Breast epithelium (tissue), 4 donors: ENCODE measurements at regions not wholly inside any gene's neighbourhood (a gene's known extent, or its start where the extent isn't known, plus 50 kb on each side); places are given as distances from the start of the nearest gene placed in this dataset.

Experiments
- DNase-seq, 2 donors: peaks; one replicate each; pipeline ENCODE4 v3.0.0-alpha.2; 2019; ENCODE audit warnings: low spot score in 2 of 2
- H3K27ac ChIP-seq, 2 donors: fragments of 200-600 bp; sonication (generic) in 1 of 2; one replicate each; pipeline ENCODE4 v1.5.1; 2016 to 2019; ENCODE audit warnings: mild to moderate bottlenecking in 1 of 2
- H3K27me3 ChIP-seq, 2 donors: fragments of 200-600 bp; sonication (generic) in 1 of 2; one replicate each; pipeline versions ENCODE4 v1.5.1 to v1.6.0; 2017 to 2019; ENCODE audit warnings: control low read depth in 1 of 2, mild to moderate bottlenecking in 1 of 2
- H3K36me3 ChIP-seq: fragments of 200-600 bp; one replicate; pipeline ENCODE4 v1.5.1; 2019
- H3K4me1 ChIP-seq, 2 donors: fragments of 200-600 bp; sonication (generic); one replicate each; pipeline ENCODE4 v1.5.1; 2016 to 2019; ENCODE audit warnings: control low read depth in 1 of 2
- H3K4me3 ChIP-seq, 3 donors: fragments of 200-600 bp; sonication (generic); 1 replicate in 2 of 3; 2 replicates in 1 of 3; pipeline ENCODE4 v1.5.1; 2016 to 2019; ENCODE audit warnings: mild to moderate bottlenecking in 3 of 3, moderate library complexity in 2 of 3
- H3K9me3 ChIP-seq, 2 donors: fragments of 200-600 bp; sonication (generic) in 1 of 2; one replicate each; pipeline ENCODE4 v1.5.1; 2016 to 2019; ENCODE audit warnings: control low read depth in 1 of 2
- CTCF ChIP-seq, 3 donors: fragments of 450-650 bp; IDR thresholded peaks; one replicate each; pipeline ENCODE4 v1.5.1; 2016 to 2017; ENCODE audit warnings: antibody characterized with exemption in 3 of 3, mild to moderate bottlenecking in 3 of 3, moderate library complexity in 3 of 3
- POLR2A ChIP-seq: fragments of 450-650 bp; IDR thresholded peaks from one replicate; pipeline ENCODE4 v1.6.1; 2016; ENCODE audit warnings: antibody characterized with exemption, mild to moderate bottlenecking, moderate library complexity
- POLR2AphosphoS5 ChIP-seq, 3 donors: sonication (generic); formaldehyde crosslinking; IDR thresholded peaks; one replicate each; pipeline ENCODE4 v1.6.1; 2017; ENCODE audit warnings: antibody characterized with exemption in 3 of 3
- intact Hi-C: fragments of 100-400 bp; cut with DNase I; formaldehyde crosslinking; loops from one replicate; pipeline ENCODE4 v1.15.1; 2023; ENCODE audit warnings: low total_unique reads

GRCh38 chr4:181189751-181190150, 1053.5 kb upstream of the TENM3 start:
- no peaks in the 10 kb centered on the region for H3K4me1 ChIP-seq
- TF ChIP-seq POLR2A (no peak), POLR2AphosphoS5 (IDR thresholded peaks at IDR 0.05) (no peak), CTCF (IDR thresholded peaks at IDR 0.05) (no peak)
- DNase-seq, result no peak
- H3K9me3 ChIP-seq, result peaks cover 5 to 12% of the 10 kb centered on the region in 2 donors
- no peaks in the 10 kb centered on the region for H3K27me3 ChIP-seq
- no peaks in the 10 kb centered on the region for H3K36me3 ChIP-seq
- no peak overlapping the region for H3K4me3 ChIP-seq
- H3K27ac ChIP-seq, result no peak overlapping the region
- intact Hi-C loops, result no loop called here

DNA sequence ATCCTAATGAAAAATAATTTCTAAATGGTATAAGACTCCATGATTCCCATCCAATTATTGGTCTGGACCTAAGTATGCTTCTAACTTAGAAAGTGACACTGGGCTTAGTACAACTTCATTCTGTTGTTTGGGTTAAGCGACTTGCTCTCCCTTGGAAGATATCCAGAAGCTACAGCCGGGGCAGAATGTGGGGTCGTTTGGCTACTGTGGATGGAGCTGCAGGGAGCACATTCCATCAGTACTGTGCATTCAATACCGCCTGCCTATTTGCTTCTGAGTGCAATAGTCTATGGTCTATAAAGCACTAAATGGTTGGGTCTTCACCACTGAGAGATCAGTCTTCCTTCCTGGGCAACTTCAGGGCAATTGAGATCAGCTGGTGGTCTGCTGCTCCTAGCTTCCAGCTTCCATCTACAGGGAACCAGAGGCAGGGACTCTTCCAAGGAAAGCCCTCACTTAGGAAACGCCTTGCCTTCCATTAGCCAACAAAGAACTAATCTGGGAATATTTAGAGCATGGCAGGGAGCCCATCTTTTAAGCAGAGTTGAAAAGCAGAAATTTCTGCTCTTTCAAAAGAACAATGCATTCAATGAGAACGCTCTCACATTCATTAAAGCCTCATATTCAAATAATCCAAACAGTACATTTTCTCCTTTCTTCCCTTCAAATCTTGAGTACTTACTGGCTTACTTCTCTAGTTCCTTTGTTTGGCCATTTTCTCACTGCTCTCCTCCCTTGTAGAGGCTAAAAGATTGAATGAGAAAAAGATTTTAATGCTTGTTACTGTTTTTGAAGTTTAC, 1049.9 kb upstream of the TENM3 start:
- intact Hi-C loops, result no loop called here
- no peak for DNase-seq
- H3K27me3 ChIP-seq, result no peaks in the 10 kb centered on the region
- TF ChIP-seq POLR2A, result no peak
- TF ChIP-seq CTCF (IDR thresholded peaks at IDR 0.05), result no peak
- TF ChIP-seq POLR2AphosphoS5 (IDR thresholded peaks at IDR 0.05), result no peak
- no peak overlapping the region for H3K4me3 ChIP-seq
- no peaks in the 10 kb centered on the region for H3K4me1 ChIP-seq
- no peaks in the 10 kb centered on the region for H3K36me3 ChIP-seq
- no peak overlapping the region for H3K27ac ChIP-seq
- no peaks in the 10 kb centered on the region for H3K9me3 ChIP-seq

DNA sequence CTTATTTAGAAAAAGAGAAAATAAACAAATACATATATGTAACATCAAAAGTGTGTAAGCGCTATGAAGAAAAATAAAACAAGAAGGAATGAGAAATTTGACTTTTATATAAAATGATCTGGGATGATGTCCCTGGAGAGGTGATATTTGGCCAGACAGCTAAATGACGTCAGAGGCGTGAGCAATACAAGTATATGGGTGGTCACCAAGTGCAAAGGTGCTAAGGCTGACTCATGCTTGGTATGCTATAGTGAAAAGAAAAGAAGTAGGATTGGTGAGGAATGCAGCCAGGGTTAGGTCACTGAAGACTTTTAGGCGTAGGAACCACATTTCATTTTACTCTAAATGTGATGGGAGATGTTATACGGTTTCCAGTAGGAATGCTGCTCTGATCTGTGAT, 1049.1 kb upstream of the TENM3 start:
- Histone ChIP-seq H3K4me1 (no peaks in the 10 kb centered on the region), H3K4me3 (no peak overlapping the region), H3K9me3 (no peaks in the 10 kb centered on the region), H3K27me3 (no peaks in the 10 kb centered on the region), H3K27ac (no peak overlapping the region), H3K36me3 (no peaks in the 10 kb centered on the region)
- intact Hi-C loops, result no loop called here
- no peak for DNase-seq
- TF ChIP-seq POLR2AphosphoS5 (IDR thresholded peaks at IDR 0.05) (no peak), POLR2A (no peak), CTCF (IDR thresholded peaks at IDR 0.05) (no peak)

DNA sequence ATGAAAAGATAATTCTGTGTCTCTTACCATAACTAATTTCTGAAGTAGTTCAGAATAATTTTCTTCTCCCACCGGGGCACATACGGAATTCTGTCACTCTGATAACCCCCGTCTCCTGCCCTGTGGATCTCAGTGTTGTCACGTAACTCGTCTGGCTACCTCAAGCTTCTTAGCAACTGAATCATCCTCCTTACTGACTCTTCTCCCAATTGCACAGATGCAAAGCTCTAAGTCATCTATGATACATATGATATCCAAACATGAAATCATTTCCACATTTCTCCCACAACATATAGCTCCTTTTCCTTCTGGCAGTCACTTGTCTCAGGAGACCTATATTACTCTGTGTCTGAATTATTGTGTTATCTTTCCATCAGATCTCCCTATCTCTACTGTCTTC, 1043.1 kb upstream of the TENM3 start:
- Histone ChIP-seq H3K27ac (no peak overlapping the region), H3K4me3 (no peak overlapping the region), H3K36me3 (no peaks in the 10 kb centered on the region), H3K9me3 (no peaks in the 10 kb centered on the region), H3K27me3 (no peaks in the 10 kb centered on the region), H3K4me1 (no peaks in the 10 kb centered on the region)
- no peak for TF ChIP-seq POLR2AphosphoS5 (IDR thresholded peaks at IDR 0.05)
- no peak for TF ChIP-seq POLR2A
- TF ChIP-seq CTCF (IDR thresholded peaks at IDR 0.05), result no peak
- DNase-seq, result no peak
- intact Hi-C loops, result no loop called here

DNA sequence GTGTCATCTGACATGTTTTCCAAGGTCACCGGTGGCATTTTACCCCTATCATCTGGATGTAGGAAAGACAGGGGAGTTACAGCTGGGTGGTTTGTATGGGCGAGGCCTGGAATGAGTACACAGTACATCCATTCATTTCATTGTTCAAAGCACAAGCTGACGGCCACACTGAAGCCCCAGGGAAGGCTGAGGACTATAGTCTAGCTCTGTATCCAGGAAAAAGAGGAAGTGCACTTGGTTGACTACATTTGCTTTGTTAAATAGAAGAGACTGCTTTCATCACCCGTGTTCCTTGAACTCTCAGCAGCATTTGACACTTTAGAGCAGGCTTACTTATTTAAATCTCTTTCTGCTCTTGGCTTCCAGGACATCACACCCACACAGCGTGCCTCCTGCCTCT, 1041.0 kb upstream of the TENM3 start:
- no peak overlapping the region for H3K27ac ChIP-seq
- no peaks in the 10 kb centered on the region for H3K4me1 ChIP-seq
- TF ChIP-seq POLR2AphosphoS5 (IDR thresholded peaks at IDR 0.05), result no peak
- TF ChIP-seq POLR2A, result no peak
- TF ChIP-seq CTCF (IDR thresholded peaks at IDR 0.05), result no peak
- no peaks in the 10 kb centered on the region for H3K9me3 ChIP-seq
- intact Hi-C loops, result no loop called here
- no peaks in the 10 kb centered on the region for H3K36me3 ChIP-seq
- no peaks in the 10 kb centered on the region for H3K27me3 ChIP-seq
- DNase-seq, result no peak
- H3K4me3 ChIP-seq, result no peak overlapping the region
